ENCODE measurements at regions not wholly inside any gene's neighbourhood (a gene's known extent, or its start where the extent isn't known, plus 50 kb on each side); places are given as distances from the start of the nearest gene placed in this dataset.

- TF ChIP-seq POLR2A (IDR thresholded peaks at IDR 0.05; ENCODE audit: low read depth, low read length) (no peak), JUNB (IDR thresholded peaks at IDR 0.05) (no peak), CEBPB (IDR thresholded peaks at IDR 0.05; ENCODE audit: borderline replicate concordance in 1 of 2, low read depth in 2 of 2, low read length in 2 of 2) (no peak), KDM1A (IDR thresholded peaks at IDR 0.05; ENCODE audit: borderline replicate concordance) (no peak), NR2C2 (IDR thresholded peaks at IDR 0.05; ENCODE audit: borderline replicate concordance, control insufficient read depth, insufficient read length, low read depth) (no peak)
- TF ChIP-seq, protein P1, sequence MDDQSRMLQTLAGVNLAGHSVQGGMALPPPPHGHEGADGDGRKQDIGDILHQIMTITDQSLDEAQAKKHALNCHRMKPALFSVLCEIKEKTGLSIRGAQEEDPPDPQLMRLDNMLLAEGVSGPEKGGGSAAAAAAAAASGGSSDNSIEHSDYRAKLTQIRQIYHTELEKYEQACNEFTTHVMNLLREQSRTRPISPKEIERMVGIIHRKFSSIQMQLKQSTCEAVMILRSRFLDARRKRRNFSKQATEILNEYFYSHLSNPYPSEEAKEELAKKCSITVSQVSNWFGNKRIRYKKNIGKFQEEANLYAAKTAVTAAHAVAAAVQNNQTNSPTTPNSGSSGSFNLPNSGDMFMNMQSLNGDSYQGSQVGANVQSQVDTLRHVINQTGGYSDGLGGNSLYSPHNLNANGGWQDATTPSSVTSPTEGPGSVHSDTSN (IDR thresholded peaks at IDR 0.05; ENCODE audit: insufficient replicate concordance, low read depth, low read length) = no peak
Measured at GRCh38 chr5:110361471-110361870, 365.0 kb downstream of the TMEM232 start.

All from GM12878 (cell line).